ENCODE measurements at regions not wholly inside any gene's neighbourhood (a gene's known extent, or its start where the extent isn't known, plus 50 kb on each side); places are given as distances from the start of the nearest gene placed in this dataset.
A peak's percentile ranks its signal among the peaks of the same experiment; 100 is the strongest.

DNA sequence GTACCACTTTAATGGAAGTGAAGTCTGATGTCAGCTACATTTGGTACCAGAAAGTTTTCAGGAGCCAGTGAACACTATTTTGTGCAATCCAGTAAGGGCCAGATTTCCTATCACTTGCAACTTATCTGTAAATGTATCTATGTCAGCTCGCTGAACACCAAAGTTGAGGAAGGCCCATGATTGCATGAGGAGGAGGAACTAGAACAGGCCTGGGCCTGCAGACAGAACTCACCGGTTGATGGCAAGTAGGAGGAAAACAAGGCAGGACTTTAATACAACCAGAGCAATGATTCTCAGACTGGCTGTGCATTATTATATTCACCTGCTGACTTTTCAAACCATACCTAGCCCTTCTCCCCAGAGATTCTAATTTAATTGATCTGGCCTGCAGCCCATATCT lies 540.2 kb downstream of the CETN3 start:
- H2AFZ ChIP-seq (ENCODE audit: low read length): no peak overlapping the region
- H3K27me3 ChIP-seq (ENCODE audit: low read length): no peaks in the 10 kb centered on the region
- no peak overlapping the region for H3K4me3 ChIP-seq (ENCODE audit: low read length)
- H3K27ac ChIP-seq (ENCODE audit: low read length): no peak overlapping the region
- H3K4me2 ChIP-seq (ENCODE audit: low read length): no peak overlapping the region
- no peak for DNase-seq
- ChIA-PET CTCF (no interaction called here), POLR2A (ENCODE audit: unreplicated experiment) (no interaction called here)
- TF ChIP-seq EZH2 (IDR thresholded peaks at IDR 0.05; ENCODE audit: low read length, unreplicated experiment) (no peak), EZH2phosphoT487 (IDR thresholded peaks at IDR 0.05; ENCODE audit: borderline replicate concordance, low read length) (no peak)
- TF ChIP-seq, protein P1, sequence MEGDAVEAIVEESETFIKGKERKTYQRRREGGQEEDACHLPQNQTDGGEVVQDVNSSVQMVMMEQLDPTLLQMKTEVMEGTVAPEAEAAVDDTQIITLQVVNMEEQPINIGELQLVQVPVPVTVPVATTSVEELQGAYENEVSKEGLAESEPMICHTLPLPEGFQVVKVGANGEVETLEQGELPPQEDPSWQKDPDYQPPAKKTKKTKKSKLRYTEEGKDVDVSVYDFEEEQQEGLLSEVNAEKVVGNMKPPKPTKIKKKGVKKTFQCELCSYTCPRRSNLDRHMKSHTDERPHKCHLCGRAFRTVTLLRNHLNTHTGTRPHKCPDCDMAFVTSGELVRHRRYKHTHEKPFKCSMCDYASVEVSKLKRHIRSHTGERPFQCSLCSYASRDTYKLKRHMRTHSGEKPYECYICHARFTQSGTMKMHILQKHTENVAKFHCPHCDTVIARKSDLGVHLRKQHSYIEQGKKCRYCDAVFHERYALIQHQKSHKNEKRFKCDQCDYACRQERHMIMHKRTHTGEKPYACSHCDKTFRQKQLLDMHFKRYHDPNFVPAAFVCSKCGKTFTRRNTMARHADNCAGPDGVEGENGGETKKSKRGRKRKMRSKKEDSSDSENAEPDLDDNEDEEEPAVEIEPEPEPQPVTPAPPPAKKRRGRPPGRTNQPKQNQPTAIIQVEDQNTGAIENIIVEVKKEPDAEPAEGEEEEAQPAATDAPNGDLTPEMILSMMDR (conservative IDR thresholded peaks at IDR 0.05; ENCODE audit: low read depth, low read length): no peak
- H3K9me3 ChIP-seq (ENCODE audit: low read length): no peaks in the 10 kb centered on the region
- no peaks in the 10 kb centered on the region for H3F3A ChIP-seq (ENCODE audit: low read length, unreplicated experiment)
- no peaks in the 10 kb centered on the region for H3K36me3 ChIP-seq (ENCODE audit: low read depth, low read length)
- no peak overlapping the region for H3K9ac ChIP-seq (ENCODE audit: low read length)
- ATAC-seq: no peak
- BruUV-seq (replicated peaks): no TSS peak
- H3K79me2 ChIP-seq (ENCODE audit: low read length): no peaks in the 10 kb centered on the region
- peaks cover 11% of the 10 kb centered on the region for H3K4me1 ChIP-seq (ENCODE audit: insufficient read depth, low read length)
- intact Hi-C loops (cut with micrococcal nuclease): no loop called here
- no peaks in the 10 kb centered on the region for H4K20me1 ChIP-seq (ENCODE audit: low read length)
- no peaks in the 10 kb centered on the region for H3K9me2 ChIP-seq (replicated peaks; ENCODE audit: low read length)

DNA sequence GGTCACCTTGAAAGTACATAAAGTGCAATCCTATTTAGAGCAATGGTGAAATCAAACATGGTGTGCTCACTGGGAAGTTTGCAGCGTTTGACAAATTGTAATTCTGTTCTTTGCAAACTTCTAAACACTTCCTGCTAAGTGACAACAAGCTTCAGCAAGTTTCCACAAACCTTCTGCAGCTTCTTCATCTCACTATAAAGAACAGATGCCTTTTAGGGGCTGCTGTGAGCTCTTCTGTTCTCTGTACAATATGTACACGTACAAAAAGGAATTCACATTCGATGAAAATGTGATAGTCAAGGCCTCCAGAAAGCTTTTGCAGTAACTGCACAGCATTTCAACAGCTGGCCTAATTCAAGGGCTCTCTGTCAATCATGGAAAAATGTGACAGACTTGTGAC lies 543.1 kb downstream of the CETN3 start:
- Histone ChIP-seq H3K4me1 (ENCODE audit: insufficient read depth, low read length) (peaks cover 5% of the 10 kb centered on the region), H3K9ac (ENCODE audit: low read length) (no peak overlapping the region), H3K4me2 (ENCODE audit: low read length) (no peak overlapping the region), H3K9me3 (ENCODE audit: low read length) (no peaks in the 10 kb centered on the region), H3K79me2 (ENCODE audit: low read length) (no peaks in the 10 kb centered on the region), H4K20me1 (ENCODE audit: low read length) (no peaks in the 10 kb centered on the region), H3K27me3 (ENCODE audit: low read length) (no peaks in the 10 kb centered on the region), H3F3A (ENCODE audit: low read length, unreplicated experiment) (no peaks in the 10 kb centered on the region), H3K27ac (ENCODE audit: low read length) (no peak overlapping the region), H3K4me3 (ENCODE audit: low read length) (no peak overlapping the region), H3K36me3 (ENCODE audit: low read depth, low read length) (no peaks in the 10 kb centered on the region), H3K9me2 (replicated peaks; ENCODE audit: low read length) (no peaks in the 10 kb centered on the region), H2AFZ (ENCODE audit: low read length) (no peak overlapping the region)
- intact Hi-C loops (cut with micrococcal nuclease): no loop called here
- no peak for TF ChIP-seq EZH2phosphoT487 (IDR thresholded peaks at IDR 0.05; ENCODE audit: borderline replicate concordance, low read length)
- TF ChIP-seq EZH2 (IDR thresholded peaks at IDR 0.05; ENCODE audit: low read length, unreplicated experiment): no peak
- TF ChIP-seq, protein P1 (conservative IDR thresholded peaks at IDR 0.05; ENCODE audit: low read depth, low read length): no peak
- no peak for DNase-seq
- no TSS peak for BruUV-seq (replicated peaks)
- POLR2A ChIA-PET (ENCODE audit: unreplicated experiment): interaction anchor here (0.6 kb wide), 1 partner anchor 1132 kb away, joined by 3 read pairs; no protein-coding TSS in a partner anchor
- CTCF ChIA-PET: no interaction called here
- no peak for ATAC-seq

DNA sequence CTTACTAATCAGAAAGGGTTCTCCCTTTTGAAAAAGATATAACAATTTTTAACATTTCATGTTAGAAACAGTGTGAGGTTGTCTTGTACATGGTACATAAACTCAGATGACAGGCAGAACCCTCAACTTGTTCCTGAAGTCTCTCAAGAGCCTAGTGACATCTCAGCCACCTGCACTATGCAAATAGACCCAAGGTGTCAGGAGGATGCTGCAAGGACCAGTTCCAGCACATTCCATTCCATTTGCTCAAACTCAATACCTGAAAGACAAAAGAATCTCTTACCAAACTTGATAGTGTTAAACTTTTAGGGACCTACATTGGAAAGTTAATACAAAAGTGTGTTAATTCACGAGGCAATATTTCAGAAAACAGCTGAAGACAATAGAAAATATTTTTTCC lies 544.6 kb downstream of the CETN3 start:
- Histone ChIP-seq H3K27ac (ENCODE audit: low read length) (no peak overlapping the region), H3K4me3 (ENCODE audit: low read length) (no peak overlapping the region), H3F3A (ENCODE audit: low read length, unreplicated experiment) (no peaks in the 10 kb centered on the region), H3K27me3 (ENCODE audit: low read length) (no peaks in the 10 kb centered on the region), H3K4me1 (ENCODE audit: insufficient read depth, low read length) (peaks cover 5% of the 10 kb centered on the region; the same call in 1 of the 2 replicates), H3K9me2 (replicated peaks; ENCODE audit: low read length) (no peaks in the 10 kb centered on the region), H3K36me3 (ENCODE audit: low read depth, low read length) (no peaks in the 10 kb centered on the region), H2AFZ (ENCODE audit: low read length) (no peak overlapping the region), H4K20me1 (ENCODE audit: low read length) (no peaks in the 10 kb centered on the region), H3K4me2 (ENCODE audit: low read length) (no peak overlapping the region), H3K79me2 (ENCODE audit: low read length) (no peaks in the 10 kb centered on the region), H3K9ac (ENCODE audit: low read length) (no peak overlapping the region), H3K9me3 (ENCODE audit: low read length) (no peaks in the 10 kb centered on the region)
- TF ChIP-seq, protein P1 (conservative IDR thresholded peaks at IDR 0.05; ENCODE audit: low read depth, low read length): no peak
- TF ChIP-seq EZH2phosphoT487 (IDR thresholded peaks at IDR 0.05; ENCODE audit: borderline replicate concordance, low read length) (no peak), EZH2 (IDR thresholded peaks at IDR 0.05; ENCODE audit: low read length, unreplicated experiment) (no peak)
- no peak for ATAC-seq
- DNase-seq: peak; percentile 22
- ChIA-PET POLR2A (ENCODE audit: unreplicated experiment) (no interaction called here), CTCF (no interaction called here)
- BruUV-seq (replicated peaks): no TSS peak
- intact Hi-C loops (cut with micrococcal nuclease): no loop called here

Data from PC-3 (cell line).